Activated naive CD8-positive, alpha-beta T cell treated with anti-CD3 and anti-CD28 coated beads, Interleukin-2, amount 50 U/mL, for 16 hours (primary cell): ENCODE measurements at regions not wholly inside any gene's neighbourhood (a gene's known extent, or its start where the extent isn't known, plus 50 kb on each side); places are given as distances from the start of the nearest gene placed in this dataset.
"Not testable (repeated sequence)": the region's sequence is repeated elsewhere in the genome, so short reads cannot be mapped to it uniquely, and the experiment has no call there.

Source experiments
- DNase-seq: peaks from one replicate; pipeline ENCODE4 v3.0.0-alpha.2; 2020; ENCODE audit warnings: low read depth, low spot score

- no peak for DNase-seq
Observed at GRCh38 chr2:198639580-198639979, 818.2 kb downstream of the SATB2 start.

- no peak for DNase-seq
Observed at GRCh38 chr2:198638577-198638976, 819.2 kb downstream of the SATB2 start.

GRCh38 chr2:198630384-198630783 lies 826.0 kb downstream of the PLCL1 start:
- no peak for DNase-seq

- no peak for DNase-seq
Observed at GRCh38 chr2:198628596-198628995, 824.2 kb downstream of the PLCL1 start.

- no peak for DNase-seq
Observed at GRCh38 chr2:198622986-198623730, 818.8 kb downstream of the PLCL1 start.

GRCh38 chr2:198615972-198616371 lies 811.6 kb downstream of the PLCL1 start:
- DNase-seq, result no peak

- DNase-seq, result no peak
Observed at GRCh38 chr2:198611201-198611600, 806.8 kb downstream of the PLCL1 start.

- no peak for DNase-seq
Observed at GRCh38 chr2:198604599-198604998, 800.2 kb downstream of the PLCL1 start.

- DNase-seq, result not testable (repeated sequence)
Observed at GRCh38 chr2:198602986-198603385, 798.6 kb downstream of the PLCL1 start.

GRCh38 chr2:198597648-198598047 lies 793.3 kb downstream of the PLCL1 start:
- DNase-seq, result no peak

GRCh38 chr2:198596985-198597384 lies 792.6 kb downstream of the PLCL1 start:
- DNase-seq, result no peak

GRCh38 chr2:198595721-198596120 lies 791.3 kb downstream of the PLCL1 start:
- DNase-seq, result no peak

GRCh38 chr2:198591586-198591985 lies 787.2 kb downstream of the PLCL1 start:
- DNase-seq, result no peak

- no peak for DNase-seq
Observed at GRCh38 chr2:198587741-198588140, 783.3 kb downstream of the PLCL1 start.

- DNase-seq, result no peak
Observed at GRCh38 chr2:198587240-198587639, 782.8 kb downstream of the PLCL1 start.

GRCh38 chr2:198571393-198571792 lies 767.0 kb downstream of the PLCL1 start:
- no peak for DNase-seq

- no peak for DNase-seq
Observed at GRCh38 chr2:198558176-198558575, 753.8 kb downstream of the PLCL1 start.

- DNase-seq, result no peak
Observed at GRCh38 chr2:198546122-198546521, 741.7 kb downstream of the PLCL1 start.

GRCh38 chr2:198545411-198545810 lies 741.0 kb downstream of the PLCL1 start:
- DNase-seq, result no peak

GRCh38 chr2:198544461-198544860 lies 740.1 kb downstream of the PLCL1 start:
- no peak for DNase-seq

- DNase-seq, result no peak
Observed at GRCh38 chr2:198534756-198535155, 730.4 kb downstream of the PLCL1 start.

GRCh38 chr2:198525211-198525969 lies 721.0 kb downstream of the PLCL1 start:
- DNase-seq, result no peak

GRCh38 chr2:198523710-198524109 lies 719.3 kb downstream of the PLCL1 start:
- DNase-seq, result no peak
